ENCODE measurements at regions not wholly inside any gene's neighbourhood (a gene's known extent, or its start where the extent isn't known, plus 50 kb on each side); places are given as distances from the start of the nearest gene placed in this dataset.

DNA sequence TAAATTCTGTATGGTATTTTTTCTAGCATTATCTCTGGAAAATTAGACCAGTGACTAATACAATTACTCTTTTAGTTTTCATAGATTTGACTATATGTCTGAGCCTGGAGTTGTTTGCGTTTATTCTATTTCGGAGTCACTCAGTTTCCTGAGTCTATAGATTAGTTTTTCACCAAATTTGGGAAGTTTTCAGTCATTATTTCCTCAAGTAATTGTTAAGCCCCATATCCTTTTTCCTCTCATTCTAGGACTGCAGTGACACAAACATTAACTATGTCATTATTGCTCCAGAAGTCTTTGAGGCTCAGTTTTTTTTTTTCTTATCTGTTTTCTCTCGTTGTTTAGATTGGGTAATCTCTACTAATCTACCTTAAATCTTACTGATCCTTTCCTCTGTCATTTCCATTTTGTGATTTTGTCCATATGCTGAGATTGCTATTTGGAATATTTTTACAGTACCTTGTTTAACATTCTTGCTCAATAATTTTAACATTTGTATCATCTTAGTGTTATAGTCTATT is 886.2 kb downstream of the LTN1 start:
- TF ChIP-seq, protein P1, sequence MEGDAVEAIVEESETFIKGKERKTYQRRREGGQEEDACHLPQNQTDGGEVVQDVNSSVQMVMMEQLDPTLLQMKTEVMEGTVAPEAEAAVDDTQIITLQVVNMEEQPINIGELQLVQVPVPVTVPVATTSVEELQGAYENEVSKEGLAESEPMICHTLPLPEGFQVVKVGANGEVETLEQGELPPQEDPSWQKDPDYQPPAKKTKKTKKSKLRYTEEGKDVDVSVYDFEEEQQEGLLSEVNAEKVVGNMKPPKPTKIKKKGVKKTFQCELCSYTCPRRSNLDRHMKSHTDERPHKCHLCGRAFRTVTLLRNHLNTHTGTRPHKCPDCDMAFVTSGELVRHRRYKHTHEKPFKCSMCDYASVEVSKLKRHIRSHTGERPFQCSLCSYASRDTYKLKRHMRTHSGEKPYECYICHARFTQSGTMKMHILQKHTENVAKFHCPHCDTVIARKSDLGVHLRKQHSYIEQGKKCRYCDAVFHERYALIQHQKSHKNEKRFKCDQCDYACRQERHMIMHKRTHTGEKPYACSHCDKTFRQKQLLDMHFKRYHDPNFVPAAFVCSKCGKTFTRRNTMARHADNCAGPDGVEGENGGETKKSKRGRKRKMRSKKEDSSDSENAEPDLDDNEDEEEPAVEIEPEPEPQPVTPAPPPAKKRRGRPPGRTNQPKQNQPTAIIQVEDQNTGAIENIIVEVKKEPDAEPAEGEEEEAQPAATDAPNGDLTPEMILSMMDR (IDR thresholded peaks at IDR 0.05; ENCODE audit: borderline replicate concordance, control extremely low read depth, extremely low read depth, insufficient read depth, missing control alignments), result no peak
- no peak for DNase-seq (ENCODE audit: low spot score)
- in situ Hi-C loops (cut with MboI; ENCODE audit: low sequenced_read_pairs, unreplicated experiment), result no loop called here

DNA sequence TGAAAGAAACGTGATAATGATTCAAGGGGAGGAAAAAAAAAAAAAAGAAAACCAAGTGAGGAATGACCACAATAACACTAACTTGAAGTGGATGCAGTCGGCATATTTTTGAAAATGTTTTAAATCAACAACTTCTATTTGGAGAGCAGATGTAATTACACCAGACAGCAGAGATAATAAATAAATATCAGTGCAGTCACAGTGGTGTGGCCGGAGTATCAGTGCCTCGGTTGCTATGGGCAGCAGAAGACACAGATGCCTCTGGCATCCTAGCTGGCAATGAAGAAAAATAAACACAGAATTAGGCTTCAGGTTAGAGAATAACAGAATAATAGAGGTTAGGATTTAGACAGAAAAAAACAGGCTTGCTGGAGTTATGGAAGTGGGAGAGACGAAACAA is 888.3 kb downstream of the LTN1 start:
- TF ChIP-seq, protein P1 (IDR thresholded peaks at IDR 0.05; ENCODE audit: borderline replicate concordance, control extremely low read depth, extremely low read depth, insufficient read depth, missing control alignments), result no peak
- in situ Hi-C loops (cut with MboI; ENCODE audit: low sequenced_read_pairs, unreplicated experiment), result no loop called here
- DNase-seq (ENCODE audit: low spot score), result no peak

DNA sequence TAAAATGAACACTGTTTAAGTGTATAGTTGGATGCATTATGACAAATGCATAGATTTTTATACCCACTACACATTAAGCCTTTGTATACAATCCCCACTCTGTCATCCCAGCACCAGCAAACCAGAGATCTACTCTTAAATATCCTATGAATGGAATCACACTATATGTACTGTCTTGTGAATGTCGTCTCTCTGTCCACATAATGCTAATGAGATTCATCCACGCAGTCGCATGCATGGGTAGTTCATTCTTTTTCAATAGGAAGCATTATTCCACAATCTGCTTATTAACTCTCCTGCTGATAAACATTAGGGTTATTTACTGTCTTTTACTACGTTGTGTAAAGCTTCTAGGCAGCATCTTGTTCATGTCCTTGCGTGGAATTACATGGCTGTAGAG is 892.3 kb downstream of the LTN1 start:
- no peak for DNase-seq (ENCODE audit: low spot score)
- TF ChIP-seq, protein P1 (IDR thresholded peaks at IDR 0.05; ENCODE audit: borderline replicate concordance, control extremely low read depth, extremely low read depth, insufficient read depth, missing control alignments), result no peak
- in situ Hi-C loops (cut with MboI; ENCODE audit: low sequenced_read_pairs, unreplicated experiment), result no loop called here

DNA sequence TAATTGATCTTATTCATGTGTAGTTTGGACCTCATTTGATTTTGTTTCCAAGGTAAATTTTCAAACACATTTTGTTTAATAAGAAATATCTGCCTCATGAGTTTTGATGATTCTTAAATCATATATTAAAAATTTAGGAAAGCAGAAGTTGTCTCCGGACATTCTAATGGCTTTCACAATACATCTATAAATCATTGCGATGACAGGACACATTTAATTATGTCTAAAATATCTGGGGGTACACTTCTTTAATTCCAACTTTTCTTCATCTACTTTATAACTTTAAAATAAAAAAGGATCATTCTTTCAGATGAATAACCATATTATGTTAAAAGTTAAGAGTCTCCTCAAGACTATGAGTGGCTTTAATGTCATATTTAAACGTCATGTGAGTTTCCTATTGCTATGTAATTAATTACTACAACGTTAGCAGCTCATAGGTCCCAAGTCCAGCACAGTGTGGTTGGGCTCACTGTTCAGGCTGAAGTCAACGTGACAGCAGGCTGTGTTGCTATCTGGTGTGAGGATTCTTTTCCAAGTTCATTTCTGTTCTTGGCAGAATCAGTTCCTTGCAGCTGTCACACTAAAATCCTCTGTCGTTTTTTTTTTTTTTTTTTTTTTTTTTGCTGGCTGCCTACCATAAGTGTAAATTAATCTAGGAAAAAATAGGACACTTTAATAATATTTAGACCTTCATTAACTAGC is 893.5 kb downstream of the LTN1 start:
- DNase-seq (ENCODE audit: low spot score), result no peak
- in situ Hi-C loops (cut with MboI; ENCODE audit: low sequenced_read_pairs, unreplicated experiment), result no loop called here
- TF ChIP-seq, protein P1 (IDR thresholded peaks at IDR 0.05; ENCODE audit: borderline replicate concordance, control extremely low read depth, extremely low read depth, insufficient read depth, missing control alignments), result no peak

DNA sequence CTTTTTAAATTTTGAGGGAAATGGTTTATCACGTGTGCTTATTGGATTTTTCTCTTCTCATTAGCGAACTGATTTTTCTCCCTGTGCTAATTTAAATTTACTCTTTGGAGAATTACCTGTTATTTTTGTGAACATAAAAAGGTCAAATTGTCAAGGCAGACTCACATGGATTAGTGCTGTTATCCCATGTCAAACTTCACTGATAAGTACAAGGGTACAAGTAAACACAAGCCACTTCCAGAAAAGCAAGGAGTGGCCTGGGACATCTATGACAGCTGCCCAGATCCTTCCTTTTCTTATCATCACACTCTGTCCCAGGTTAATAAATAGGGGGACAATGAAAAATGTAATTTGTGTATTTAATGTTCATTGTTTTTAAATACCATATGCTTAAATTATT is 901.2 kb downstream of the LTN1 start:
- in situ Hi-C loops (cut with MboI; ENCODE audit: low sequenced_read_pairs, unreplicated experiment), result no loop called here
- DNase-seq (ENCODE audit: low spot score), result no peak
- TF ChIP-seq, protein P1 (IDR thresholded peaks at IDR 0.05; ENCODE audit: borderline replicate concordance, control extremely low read depth, extremely low read depth, insufficient read depth, missing control alignments), result no peak

DNA sequence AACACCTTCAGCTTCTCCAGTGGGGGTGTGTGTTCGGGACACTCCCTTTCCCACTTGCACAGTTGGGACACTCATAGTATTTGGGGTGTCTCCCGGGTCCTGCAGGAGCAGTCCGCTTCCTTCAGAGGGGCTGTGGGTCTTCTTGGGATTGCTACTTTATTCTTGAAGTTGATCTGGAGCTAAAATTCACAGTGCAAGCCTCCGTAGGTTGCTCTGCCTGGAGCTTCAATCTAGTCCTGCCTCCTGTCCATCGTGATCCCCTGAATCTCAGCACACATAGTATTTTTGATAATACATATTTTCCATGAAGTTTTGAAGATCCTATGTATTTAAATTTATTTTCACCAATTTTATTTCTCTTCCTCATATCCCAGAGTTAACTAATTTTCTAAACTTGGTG is 902.1 kb downstream of the LTN1 start:
- no peak for DNase-seq (ENCODE audit: low spot score)
- TF ChIP-seq, protein P1 (IDR thresholded peaks at IDR 0.05; ENCODE audit: borderline replicate concordance, control extremely low read depth, extremely low read depth, insufficient read depth, missing control alignments), result no peak
- in situ Hi-C loops (cut with MboI; ENCODE audit: low sequenced_read_pairs, unreplicated experiment), result no loop called here
